ENCODE measurements at regions not wholly inside any gene's neighbourhood (a gene's known extent, or its start where the extent isn't known, plus 50 kb on each side); places are given as distances from the start of the nearest gene placed in this dataset.

DNA sequence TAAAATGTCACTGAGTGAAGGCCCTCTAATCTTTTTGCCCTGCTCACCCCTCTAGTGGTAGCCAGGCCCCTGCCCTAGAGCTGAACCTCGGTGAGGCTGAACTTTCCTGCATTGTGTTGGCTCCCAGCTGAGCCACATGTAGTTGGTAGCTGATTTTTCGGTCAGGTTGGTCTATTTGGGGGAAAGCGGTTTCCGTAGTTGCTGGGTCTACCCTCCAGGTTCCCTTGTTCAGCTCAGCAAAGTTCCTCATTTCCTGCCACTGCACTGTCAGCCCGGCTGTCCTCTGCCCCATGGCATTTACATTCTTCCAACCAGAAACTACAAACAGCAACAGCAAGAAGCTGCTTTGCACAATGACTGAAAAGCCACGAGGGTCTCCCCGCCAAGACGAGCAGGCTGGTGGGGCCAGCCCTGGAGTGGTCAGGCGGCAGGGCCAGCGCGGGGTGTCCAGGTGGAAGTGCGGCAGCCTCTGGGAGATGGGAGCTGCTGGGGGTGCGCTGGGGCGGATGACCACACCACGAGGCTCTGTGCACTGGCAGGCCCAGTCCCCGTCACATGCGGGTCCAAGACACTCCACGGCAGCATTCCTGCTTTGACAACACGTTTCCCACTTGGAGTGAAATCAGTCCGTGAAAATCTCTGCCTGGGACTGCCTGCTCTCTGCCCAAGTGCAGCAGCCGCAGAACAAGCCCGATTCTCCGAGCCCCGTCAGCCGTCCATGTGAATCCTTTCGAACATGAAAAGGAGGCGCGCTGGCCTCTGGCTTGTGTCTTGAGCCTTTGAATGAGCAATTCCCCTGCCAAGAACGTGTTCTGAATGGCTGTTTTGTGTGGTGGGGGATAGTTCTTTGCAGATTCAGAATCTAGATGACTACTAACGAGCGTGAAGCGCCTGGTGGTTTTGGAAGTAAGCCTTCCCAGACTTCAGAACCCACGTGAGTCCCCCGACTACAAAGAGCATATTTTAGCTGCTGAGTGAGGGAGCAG is 159.4 kb downstream of the ASB1 start:
- DNase-seq: no peak

DNA sequence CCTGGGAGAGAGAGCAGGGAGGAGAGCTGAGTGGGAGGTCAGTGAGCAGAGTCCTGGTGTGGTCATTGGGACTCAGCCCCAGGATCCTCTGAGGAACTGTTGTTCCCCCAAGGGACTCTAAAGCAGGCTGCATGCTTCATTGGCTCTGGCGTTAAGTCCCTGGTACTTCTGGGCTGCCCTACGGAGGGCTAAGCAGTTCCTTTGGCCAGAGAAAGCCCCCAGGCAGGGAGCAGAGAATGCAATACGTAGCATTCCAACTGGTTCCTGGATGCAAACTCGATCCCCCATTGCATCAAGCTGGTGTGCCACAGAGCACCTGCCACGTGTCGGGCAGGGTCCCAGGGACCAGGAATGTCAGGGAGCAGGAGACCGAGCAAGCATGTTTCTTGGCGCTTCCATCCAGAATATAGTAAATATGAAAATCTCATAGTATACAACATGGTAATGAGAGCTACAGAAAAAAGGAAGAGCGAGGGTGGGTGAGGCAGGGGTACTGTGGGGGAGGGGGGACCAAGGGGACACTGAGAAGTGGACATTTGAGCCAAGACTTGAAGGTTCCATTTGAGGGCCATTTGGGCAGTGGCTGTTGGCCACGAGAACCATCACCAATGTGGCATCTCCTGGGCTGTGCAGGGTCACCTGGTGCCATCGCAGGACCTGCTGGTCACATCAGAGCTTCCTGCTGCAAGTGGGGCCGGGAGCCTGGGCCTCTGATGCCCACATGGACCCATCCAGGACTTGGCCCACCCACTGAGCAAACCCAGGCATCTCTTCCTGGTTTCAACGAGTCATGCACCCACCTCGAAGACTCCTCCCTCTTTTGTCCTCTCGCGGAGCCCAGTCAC is 160.4 kb downstream of the ASB1 start:
- no peak for DNase-seq

GRCh38 chr2:238587776-238588660 is 161.3 kb downstream of the ASB1 start:
- DNase-seq: no peak

DNA sequence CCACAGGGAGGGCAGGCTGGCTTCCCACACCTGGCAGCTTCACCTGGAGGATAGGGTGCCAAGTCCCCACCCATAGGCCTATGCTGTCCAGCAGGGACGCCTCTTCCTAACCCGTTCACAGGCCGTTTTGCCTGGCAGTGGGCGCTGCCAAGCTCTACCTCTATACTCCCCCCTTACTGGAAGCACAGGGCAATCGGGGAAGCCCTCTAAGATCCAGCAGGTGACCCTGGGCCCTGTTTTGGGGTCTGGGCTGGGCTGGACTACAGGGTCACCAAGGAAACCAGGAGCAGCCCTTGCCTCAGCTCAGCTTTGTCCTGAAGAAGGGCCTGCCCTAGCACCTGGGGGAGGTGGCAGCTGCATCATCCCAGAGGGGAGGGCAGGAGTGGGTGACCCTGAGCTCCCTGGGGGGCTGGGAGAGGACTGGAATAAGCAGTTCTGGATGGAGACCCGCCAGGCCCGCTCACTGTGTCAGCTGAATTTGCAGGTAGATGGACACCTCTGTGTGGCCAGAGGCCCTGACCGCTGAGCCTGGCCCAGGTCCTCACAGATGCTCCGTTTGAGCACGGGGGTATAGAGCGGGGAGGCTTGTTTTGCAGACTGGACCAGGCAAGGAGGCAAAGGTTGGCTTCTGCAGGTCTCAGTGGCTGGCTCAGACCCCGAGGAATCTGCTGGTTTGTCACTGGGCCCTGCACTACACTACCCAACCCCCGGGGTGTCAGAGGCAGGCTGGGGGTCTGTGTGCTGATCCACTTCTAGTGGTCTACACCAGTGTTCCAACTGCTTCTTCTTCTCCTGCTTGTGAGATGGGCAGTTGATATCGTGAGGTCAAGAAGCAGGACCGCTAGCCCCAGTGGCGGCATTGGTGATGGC is 163.1 kb downstream of the ASB1 start:
- DNase-seq: no peak

GRCh38 chr2:238591732-238592131 is 165.0 kb downstream of the ASB1 start:
- DNase-seq: no peak

- DNase-seq: no peak
These were observed 166.5 kb downstream of the ASB1 start for GRCh38 chr2:238593236-238593635.

- no peak for DNase-seq
These were observed 167.0 kb downstream of the ASB1 start for GRCh38 chr2:238593678-238594077.

- DNase-seq: no peak
These were observed 168.3 kb downstream of the ASB1 start for GRCh38 chr2:238594796-238595749.

DNA sequence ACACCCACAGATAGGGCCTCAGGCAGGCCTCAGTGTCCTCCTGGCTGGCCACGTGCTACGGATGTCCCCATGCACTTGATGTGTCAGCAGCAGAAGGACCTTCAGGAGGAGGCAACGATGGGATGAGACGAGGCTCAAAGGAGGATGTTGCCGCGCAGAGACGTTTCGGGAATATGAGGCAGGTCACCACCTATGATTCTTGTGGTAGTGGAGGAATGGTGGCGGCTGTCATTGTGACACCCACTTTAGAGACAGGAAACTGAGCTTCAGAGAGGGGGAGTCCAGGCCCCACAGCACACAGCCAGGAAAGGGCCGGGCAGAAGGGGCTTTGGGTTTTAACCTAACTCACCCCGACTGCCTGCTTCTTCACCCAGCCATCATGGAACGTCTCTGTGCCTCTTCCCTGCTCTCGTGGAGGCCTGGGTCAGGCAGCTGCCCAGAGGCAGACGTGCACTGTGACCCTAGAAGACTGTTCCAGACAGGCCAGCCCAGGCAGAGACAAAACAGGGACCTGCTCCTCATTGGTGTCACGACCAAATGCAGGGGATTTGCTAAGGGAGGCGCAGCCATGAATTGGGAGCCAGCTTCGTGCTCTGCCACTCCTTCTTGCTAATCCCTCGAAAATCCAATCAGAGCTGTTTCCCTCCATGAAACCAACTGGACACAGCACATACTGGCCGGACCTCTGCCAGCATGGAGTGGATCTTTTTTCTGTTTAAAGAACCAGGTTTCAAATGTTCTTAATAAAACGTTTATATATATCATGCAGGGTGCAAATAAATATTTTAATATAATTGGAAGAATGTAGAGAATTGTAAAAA is 169.2 kb downstream of the ASB1 start:
- no peak for DNase-seq

DNA sequence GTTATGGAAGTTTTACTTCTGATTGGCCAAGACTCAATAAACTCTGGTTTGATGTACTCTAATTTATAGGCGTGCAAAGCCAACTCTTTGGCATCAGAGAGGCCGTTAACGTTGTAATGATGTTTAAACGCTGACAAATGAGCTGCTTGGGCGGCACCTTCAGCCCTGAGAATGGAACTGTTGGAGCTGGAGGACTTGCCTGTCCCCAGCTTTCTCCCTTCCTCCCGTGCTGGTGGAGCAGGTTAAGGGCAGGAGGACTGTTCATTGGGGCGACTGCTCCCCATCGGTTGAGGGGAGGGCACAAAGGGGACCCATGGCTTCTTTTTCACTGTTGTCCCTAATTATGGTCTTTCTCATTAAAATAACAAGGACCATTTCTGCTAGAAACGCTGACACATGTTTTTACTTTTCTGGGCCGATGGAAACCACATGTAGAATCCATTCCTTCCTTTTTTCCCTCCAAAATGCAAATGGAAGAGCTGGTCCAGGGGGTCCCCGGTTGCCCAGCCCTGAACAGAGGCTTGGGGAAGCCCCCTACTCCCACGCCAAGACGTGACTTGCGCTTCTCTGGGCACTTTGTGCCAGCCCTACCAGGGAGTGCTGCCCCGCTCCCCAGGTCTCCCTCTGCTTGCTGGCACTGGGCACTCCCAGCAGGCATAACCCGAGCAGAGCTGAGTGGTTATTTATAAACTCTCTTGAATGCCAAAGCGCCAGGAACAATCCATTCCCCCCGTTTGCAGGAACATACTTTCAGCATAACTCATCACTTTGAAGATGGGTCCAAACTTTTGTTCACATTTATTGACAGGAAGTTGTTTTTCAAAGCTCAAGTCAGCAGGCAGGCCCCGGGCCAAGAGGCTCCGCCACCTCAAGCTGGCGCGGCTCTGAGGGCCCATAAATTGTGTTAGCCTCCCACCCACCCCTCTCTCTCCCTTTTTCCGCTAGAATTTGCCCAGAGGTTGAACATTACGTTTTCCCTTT is 170.1 kb downstream of the ASB1 start:
- no peak for DNase-seq

DNA sequence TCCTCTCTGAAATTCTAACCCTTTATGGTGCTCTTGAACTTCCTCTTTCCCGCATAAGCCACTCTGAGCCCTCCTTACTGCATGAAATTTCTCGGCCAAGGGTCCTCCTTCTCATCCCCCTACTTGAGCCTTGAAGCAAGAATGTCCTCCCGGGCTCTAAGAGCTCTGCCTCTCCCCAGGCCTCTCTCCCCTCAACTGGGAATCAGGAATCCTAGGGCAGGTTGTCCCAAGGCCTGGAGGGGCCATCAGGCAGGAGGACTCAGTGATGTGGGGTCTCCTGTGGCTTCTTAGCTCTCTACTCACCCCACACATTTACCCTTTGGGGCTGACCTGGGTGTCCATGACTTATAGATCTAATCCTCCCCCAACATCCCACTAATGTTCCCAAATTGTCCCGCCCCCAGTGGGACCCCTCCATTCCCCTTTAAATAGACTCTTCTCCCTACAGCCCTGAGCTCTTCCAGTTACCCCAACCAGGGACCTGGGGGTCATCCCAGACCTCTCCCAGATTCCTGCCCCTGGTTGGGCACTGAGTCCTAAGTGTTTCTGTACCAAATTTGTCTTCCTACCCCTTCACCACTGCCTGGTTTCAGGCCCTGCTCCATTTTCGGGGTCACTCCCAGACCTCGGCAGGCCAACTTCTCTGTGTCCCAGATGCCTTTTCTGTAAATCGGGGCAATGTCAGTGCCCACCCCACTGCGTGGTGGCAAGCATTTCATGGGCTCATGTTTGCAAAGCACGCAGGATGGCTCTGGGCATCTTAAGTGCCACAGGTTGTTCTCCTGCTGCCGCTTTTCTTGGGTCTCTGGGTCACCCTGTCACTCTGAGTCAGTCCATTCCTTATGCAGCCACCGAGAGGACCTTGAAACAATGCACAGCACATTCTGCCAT is 171.2 kb downstream of the ASB1 start:
- DNase-seq: no peak

GRCh38 chr2:238598802-238599530 is 172.2 kb downstream of the ASB1 start:
- no peak for DNase-seq

DNA sequence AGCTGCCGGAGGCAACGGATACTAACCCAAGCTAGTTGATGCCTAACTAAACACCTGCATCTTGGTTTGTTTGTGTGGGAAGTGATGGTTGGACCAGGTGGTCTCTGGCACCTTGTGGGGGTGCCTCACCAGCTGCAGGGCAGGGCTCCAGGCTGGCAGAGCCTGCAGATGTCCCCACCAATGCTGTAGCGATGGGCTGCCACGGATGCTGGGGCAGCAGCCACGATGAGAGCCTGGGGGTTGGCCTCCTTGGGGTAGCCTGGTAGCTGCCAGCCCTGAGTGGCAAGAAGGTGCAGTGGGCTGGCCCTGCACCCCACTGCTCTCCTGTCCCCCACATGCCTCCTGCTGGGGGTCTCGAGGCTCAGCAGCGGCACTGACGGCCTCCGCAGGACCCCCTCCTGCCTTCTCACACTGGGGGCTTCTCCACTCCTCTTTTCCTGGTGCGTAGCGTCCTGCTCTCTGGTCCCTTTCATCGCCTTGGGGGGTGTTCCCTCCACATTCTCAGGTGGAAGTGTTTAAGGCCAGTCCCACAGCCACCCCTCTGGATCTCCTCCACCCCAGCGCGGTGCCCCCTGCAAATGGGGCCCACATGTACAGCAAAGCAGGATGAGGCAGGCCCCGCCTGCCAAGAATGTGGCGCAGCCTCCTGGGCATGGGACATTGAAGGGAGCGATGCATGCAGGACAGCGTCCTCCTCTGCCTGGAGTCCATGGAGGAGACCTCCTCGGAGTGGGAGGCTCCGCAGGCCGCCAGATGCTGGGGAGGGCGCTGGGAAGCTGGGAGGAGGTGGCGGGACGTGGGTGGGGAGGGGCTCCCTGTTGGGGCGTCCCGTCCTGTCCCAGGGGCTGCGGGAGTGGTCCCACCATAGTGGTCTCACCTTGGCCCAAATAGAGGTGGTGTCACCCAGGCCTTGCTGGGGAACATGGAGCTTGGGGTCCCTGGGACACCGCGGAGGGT is 173.1 kb downstream of the ASB1 start:
- no peak for DNase-seq

GRCh38 chr2:238600506-238601432 is 174.0 kb downstream of the ASB1 start:
- no peak for DNase-seq
